Liver (tissue), 7 donors: ENCODE measurements at regions not wholly inside any gene's neighbourhood (a gene's known extent, or its start where the extent isn't known, plus 50 kb on each side); places are given as distances from the start of the nearest gene placed in this dataset.

Experiments
- DNase-seq: peaks from one replicate; pipeline ENCODE4 v3.0.0-alpha.2; 2017; ENCODE audit warnings: low spot score
- H3K27ac ChIP-seq, 2 donors: one replicate each; pipeline ENCODE4 v1.7.0; 2013; ENCODE audit warnings: inconsistent platforms in 2 of 2, low read length in 2 of 2, control low read depth in 1 of 2, low read depth in 1 of 2, mild to moderate bottlenecking in 1 of 2
- H3K27me3 ChIP-seq, 4 donors: one replicate each; pipeline versions ENCODE4 v1.6.1 to v1.7.0; 2013; ENCODE audit warnings: low read length in 3 of 4, inconsistent platforms in 1 of 4, mild to moderate bottlenecking in 1 of 4, moderate library complexity in 1 of 4; ENCODE audit not compliant: control insufficient read depth in 4 of 4, insufficient read depth in 4 of 4
- H3K36me3 ChIP-seq, 4 donors: one replicate each; pipeline versions ENCODE4 v1.6.1 to v1.7.0; 2013; ENCODE audit warnings: low read length in 3 of 4, mild to moderate bottlenecking in 3 of 4, low read depth in 1 of 4, moderate library complexity in 1 of 4; ENCODE audit not compliant: control insufficient read depth in 4 of 4, insufficient read depth in 3 of 4
- H3K4me1 ChIP-seq, 4 donors: one replicate each; pipeline versions ENCODE4 v1.6.1 to v1.7.0; 2013; ENCODE audit warnings: low read length in 3 of 4, mild to moderate bottlenecking in 3 of 4, moderate library complexity in 1 of 4; ENCODE audit not compliant: control insufficient read depth in 4 of 4, insufficient read depth in 4 of 4
- H3K4me3 ChIP-seq, 3 donors: one replicate each; pipeline versions ENCODE4 v1.6.1 to v1.7.0; 2013; ENCODE audit warnings: low read length in 3 of 3, control low read depth in 1 of 3, low read depth in 1 of 3, mild to moderate bottlenecking in 1 of 3
- H3K9ac ChIP-seq, 2 donors: one replicate each; pipeline ENCODE4 v1.7.0; 2013; ENCODE audit warnings: low read length in 2 of 2, mild to moderate bottlenecking in 2 of 2, moderate library complexity in 2 of 2, control low read depth in 1 of 2, low read depth in 1 of 2
- H3K9me3 ChIP-seq, 4 donors: one replicate each; pipeline versions ENCODE4 v1.6.1 to v1.7.0; 2013; ENCODE audit warnings: low read length in 3 of 4; ENCODE audit not compliant: control insufficient read depth in 4 of 4
- EGR1 ChIP-seq, 2 donors: IDR thresholded peaks; 2 replicates each; pipeline ENCODE4 v1.6.1; 2016 to 2018; ENCODE audit warnings: antibody characterized with exemption in 2 of 2, low read depth in 2 of 2
- FOXA1 ChIP-seq: IDR thresholded peaks from 2 replicates; pipeline ENCODE4 v1.6.1; 2016; ENCODE audit warnings: antibody characterized with exemption
- FOXA2 ChIP-seq: IDR thresholded peaks from 2 replicates; pipeline ENCODE4 v1.6.1; 2016; ENCODE audit warnings: antibody characterized with exemption
- GABPA ChIP-seq, 2 donors: IDR thresholded peaks in 1 of 2; conservative IDR thresholded peaks in 1 of 2; 2 replicates each; pipeline ENCODE4 v1.6.1; 2016; ENCODE audit warnings: antibody characterized with exemption in 2 of 2, mild to moderate bottlenecking in 1 of 2, moderate library complexity in 1 of 2
- HNF4G ChIP-seq: IDR thresholded peaks from 2 replicates; pipeline ENCODE4 v1.6.1; 2016; ENCODE audit warnings: antibody characterized with exemption
- JUND ChIP-seq, 2 donors: IDR thresholded peaks; 2 replicates each; pipeline ENCODE4 v1.6.1; 2016; ENCODE audit warnings: antibody characterized with exemption in 2 of 2
- NR2F2 ChIP-seq: IDR thresholded peaks from 2 replicates; pipeline ENCODE4 v1.6.1; 2016; ENCODE audit warnings: antibody characterized with exemption
- RAD21 ChIP-seq, 2 donors: IDR thresholded peaks; 2 replicates each; pipeline ENCODE4 v1.6.1; 2016; ENCODE audit warnings: antibody characterized with exemption in 2 of 2, mild to moderate bottlenecking in 2 of 2
- RXRA ChIP-seq, 2 donors: IDR thresholded peaks; 2 replicates each; pipeline ENCODE4 v1.6.1; 2017 to 2018; ENCODE audit warnings: antibody characterized with exemption in 2 of 2, mild to moderate bottlenecking in 1 of 2
- TAF1 ChIP-seq: conservative IDR thresholded peaks from 2 replicates; pipeline ENCODE4 v1.6.1; 2016; ENCODE audit warnings: antibody characterized with exemption, mild to moderate bottlenecking
- YY1 ChIP-seq: IDR thresholded peaks from 2 replicates; pipeline ENCODE4 v1.6.1; 2016; ENCODE audit warnings: antibody characterized with exemption, mild to moderate bottlenecking
- WGBS: extraction: QIAGEN DNeasy Blood & Tissue Kit; methylation state at CpG from one replicate; pipeline ENCODE4 v1.1.7; 2013; 5-methylcytosine and 5-hydroxymethylcytosine counted together
- TF ChIP-seq, protein P1 (sequence below): IDR thresholded peaks from 2 replicates; pipeline ENCODE4 v1.6.1; 2016; ENCODE audit warnings: antibody characterized with exemption, mild to moderate bottlenecking
- TF ChIP-seq, protein P2 (sequence below): IDR thresholded peaks from 2 replicates; pipeline ENCODE4 v1.6.1; 2016; ENCODE audit warnings: antibody characterized with exemption
- TF ChIP-seq, protein P3 (sequence below): IDR thresholded peaks from 2 replicates; pipeline ENCODE4 v1.6.1; 2016; ENCODE audit warnings: antibody characterized with exemption
- TF ChIP-seq, protein P4 (sequence below): IDR thresholded peaks from 2 replicates; pipeline ENCODE4 v1.6.1; 2016; ENCODE audit warnings: antibody characterized with exemption
- donor health status: healthy.
- donor health status: healthy.
- donor health status: healthy.
- donor health status: healthy.

DNA sequence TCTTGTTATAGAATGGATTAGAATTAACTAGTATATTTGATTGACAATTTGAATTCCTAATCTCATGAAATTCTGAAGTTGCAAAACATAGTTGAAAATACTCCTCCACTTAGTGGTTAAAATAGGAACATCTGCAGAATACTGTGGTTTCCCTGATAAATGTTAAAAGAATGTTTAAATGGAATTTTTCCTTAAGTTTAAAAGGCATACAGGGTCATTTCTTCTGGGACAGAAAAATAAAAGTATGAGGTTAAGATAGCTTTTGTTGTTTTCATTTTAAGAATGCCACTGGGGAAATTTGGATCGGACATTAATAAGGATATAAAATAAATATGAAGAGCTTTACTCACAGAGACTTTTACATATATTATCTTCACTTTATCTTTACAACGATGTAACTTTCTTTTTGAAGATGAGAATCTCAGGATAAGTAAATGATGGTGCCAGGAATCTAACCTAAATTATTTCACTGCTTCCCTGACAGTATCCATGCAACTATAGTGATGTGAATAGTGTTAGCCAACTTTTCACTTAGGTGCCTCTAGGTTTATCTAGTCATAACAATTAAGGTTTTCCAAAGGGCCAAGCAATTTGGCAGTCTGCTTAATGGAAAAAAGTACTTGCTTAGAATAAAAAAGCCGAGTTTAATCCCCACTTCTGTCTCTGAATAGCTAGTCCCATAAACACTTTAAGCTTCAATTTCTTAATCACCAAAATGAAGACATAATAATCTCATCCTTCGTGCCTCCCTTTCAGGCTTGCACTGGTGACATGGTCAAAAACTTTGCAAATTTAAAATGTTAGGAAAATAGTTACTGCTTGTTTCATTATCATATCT, 151.8 kb upstream of the STK17B start (continued):
- TF ChIP-seq, protein P1, sequence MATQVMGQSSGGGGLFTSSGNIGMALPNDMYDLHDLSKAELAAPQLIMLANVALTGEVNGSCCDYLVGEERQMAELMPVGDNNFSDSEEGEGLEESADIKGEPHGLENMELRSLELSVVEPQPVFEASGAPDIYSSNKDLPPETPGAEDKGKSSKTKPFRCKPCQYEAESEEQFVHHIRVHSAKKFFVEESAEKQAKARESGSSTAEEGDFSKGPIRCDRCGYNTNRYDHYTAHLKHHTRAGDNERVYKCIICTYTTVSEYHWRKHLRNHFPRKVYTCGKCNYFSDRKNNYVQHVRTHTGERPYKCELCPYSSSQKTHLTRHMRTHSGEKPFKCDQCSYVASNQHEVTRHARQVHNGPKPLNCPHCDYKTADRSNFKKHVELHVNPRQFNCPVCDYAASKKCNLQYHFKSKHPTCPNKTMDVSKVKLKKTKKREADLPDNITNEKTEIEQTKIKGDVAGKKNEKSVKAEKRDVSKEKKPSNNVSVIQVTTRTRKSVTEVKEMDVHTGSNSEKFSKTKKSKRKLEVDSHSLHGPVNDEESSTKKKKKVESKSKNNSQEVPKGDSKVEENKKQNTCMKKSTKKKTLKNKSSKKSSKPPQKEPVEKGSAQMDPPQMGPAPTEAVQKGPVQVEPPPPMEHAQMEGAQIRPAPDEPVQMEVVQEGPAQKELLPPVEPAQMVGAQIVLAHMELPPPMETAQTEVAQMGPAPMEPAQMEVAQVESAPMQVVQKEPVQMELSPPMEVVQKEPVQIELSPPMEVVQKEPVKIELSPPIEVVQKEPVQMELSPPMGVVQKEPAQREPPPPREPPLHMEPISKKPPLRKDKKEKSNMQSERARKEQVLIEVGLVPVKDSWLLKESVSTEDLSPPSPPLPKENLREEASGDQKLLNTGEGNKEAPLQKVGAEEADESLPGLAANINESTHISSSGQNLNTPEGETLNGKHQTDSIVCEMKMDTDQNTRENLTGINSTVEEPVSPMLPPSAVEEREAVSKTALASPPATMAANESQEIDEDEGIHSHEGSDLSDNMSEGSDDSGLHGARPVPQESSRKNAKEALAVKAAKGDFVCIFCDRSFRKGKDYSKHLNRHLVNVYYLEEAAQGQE = no peak
- no peak for TF ChIP-seq RAD21 (IDR thresholded peaks at IDR 0.05)
- TF ChIP-seq YY1 = no peak
- TF ChIP-seq, protein P2, sequence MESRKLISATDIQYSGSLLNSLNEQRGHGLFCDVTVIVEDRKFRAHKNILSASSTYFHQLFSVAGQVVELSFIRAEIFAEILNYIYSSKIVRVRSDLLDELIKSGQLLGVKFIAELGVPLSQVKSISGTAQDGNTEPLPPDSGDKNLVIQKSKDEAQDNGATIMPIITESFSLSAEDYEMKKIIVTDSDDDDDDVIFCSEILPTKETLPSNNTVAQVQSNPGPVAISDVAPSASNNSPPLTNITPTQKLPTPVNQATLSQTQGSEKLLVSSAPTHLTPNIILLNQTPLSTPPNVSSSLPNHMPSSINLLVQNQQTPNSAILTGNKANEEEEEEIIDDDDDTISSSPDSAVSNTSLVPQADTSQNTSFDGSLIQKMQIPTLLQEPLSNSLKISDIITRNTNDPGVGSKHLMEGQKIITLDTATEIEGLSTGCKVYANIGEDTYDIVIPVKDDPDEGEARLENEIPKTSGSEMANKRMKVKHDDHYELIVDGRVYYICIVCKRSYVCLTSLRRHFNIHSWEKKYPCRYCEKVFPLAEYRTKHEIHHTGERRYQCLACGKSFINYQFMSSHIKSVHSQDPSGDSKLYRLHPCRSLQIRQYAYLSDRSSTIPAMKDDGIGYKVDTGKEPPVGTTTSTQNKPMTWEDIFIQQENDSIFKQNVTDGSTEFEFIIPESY = no peak
- TF ChIP-seq JUND (IDR thresholded peaks at IDR 0.05) = no peak

DNA sequence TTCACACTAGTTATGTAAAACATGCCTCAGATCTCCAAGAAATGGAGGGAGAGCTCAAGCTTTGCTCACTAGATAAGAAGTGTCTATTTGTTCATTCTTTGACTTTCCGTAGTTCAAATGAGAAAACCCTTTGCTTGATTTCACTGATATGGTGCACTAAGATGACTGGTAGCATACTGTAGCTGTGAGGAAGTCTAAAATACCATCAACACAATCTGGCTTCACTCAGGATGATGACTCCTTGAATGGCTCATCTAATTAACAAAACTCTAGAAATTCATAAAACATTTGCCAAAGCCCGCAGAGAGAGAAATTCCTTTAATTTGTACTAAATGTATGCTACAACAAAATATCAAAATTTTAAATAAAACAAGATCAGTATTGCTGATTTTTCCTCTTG, 152.8 kb upstream of the STK17B start:
- no peak overlapping the region for H3K4me3 ChIP-seq
- H3K9me3 ChIP-seq = no peaks in the 10 kb centered on the region
- no peak for TF ChIP-seq EGR1 (IDR thresholded peaks at IDR 0.05; ENCODE audit: low read depth in 2 of 2)
- TF ChIP-seq FOXA2 = no peak
- TF ChIP-seq FOXA1 = no peak
- no peak for TF ChIP-seq YY1
- TF ChIP-seq, protein P1 = no peak
- no peak for TF ChIP-seq RXRA (IDR thresholded peaks at IDR 0.05)
- no peak for TF ChIP-seq JUND (IDR thresholded peaks at IDR 0.05)
- TF ChIP-seq, protein P3, sequence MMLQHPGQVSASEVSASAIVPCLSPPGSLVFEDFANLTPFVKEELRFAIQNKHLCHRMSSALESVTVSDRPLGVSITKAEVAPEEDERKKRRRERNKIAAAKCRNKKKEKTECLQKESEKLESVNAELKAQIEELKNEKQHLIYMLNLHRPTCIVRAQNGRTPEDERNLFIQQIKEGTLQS = no peak
- no peak for TF ChIP-seq TAF1
- TF ChIP-seq, protein P4, sequence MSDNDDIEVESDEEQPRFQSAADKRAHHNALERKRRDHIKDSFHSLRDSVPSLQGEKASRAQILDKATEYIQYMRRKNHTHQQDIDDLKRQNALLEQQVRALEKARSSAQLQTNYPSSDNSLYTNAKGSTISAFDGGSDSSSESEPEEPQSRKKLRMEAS = no peak
- TF ChIP-seq RAD21 (IDR thresholded peaks at IDR 0.05) = no peak
- no peak for TF ChIP-seq HNF4G
- TF ChIP-seq NR2F2 = no peak
- TF ChIP-seq, protein P2 = no peak
- TF ChIP-seq GABPA (IDR thresholded peaks at IDR 0.05 in 1 of 2, conservative IDR thresholded peaks at IDR 0.05 in 1 of 2) = no peak
- H3K36me3 ChIP-seq = peaks cover 0 to 3% (median 0%) of the 10 kb centered on the region in 4 donors
- H3K4me1 ChIP-seq = no peaks in the 10 kb centered on the region
- no peak overlapping the region for H3K27ac ChIP-seq
- no peak overlapping the region for H3K9ac ChIP-seq
- H3K27me3 ChIP-seq = no peaks in the 10 kb centered on the region
- no peak for DNase-seq
- WGBS = 93% methylated on average over 2 of the region's 2 CpGs
